HG03378 (cell line): ENCODE measurements at regions not wholly inside any gene's neighbourhood (a gene's known extent, or its start where the extent isn't known, plus 50 kb on each side); places are given as distances from the start of the nearest gene placed in this dataset.
"Not testable (repeated sequence)": the region's sequence is repeated elsewhere in the genome, so short reads cannot be mapped to it uniquely, and the experiment has no call there.

Source experiments
- ATAC-seq: cut with Tn5 transposase; IDR thresholded peaks from one replicate; pipeline ENCODE4 v1.9.1; 2021; ENCODE audit warnings: mild to moderate bottlenecking, moderate library complexity; ENCODE audit not compliant: unreplicated experiment

GRCh38 chr6:58342287-58342686, 1024.9 kb downstream of the PRIM2 start:
- not testable (repeated sequence) for ATAC-seq

GRCh38 chr6:58347534-58347933, 1030.1 kb downstream of the PRIM2 start:
- not testable (repeated sequence) for ATAC-seq

- not testable (repeated sequence) for ATAC-seq
Observed at GRCh38 chr6:58351619-58352018, 1034.2 kb downstream of the PRIM2 start.

- not testable (repeated sequence) for ATAC-seq
Observed at GRCh38 chr6:58358452-58358851, 1041.0 kb downstream of the PRIM2 start.

- not testable (repeated sequence) for ATAC-seq
Observed at GRCh38 chr6:58365856-58366255, 1048.4 kb downstream of the PRIM2 start.

- not testable (repeated sequence) for ATAC-seq
Observed at GRCh38 chr6:58406659-58407058, 1089.2 kb downstream of the PRIM2 start.

- ATAC-seq, result no peak
Observed at GRCh38 chr6:58419321-58419720, 1101.9 kb downstream of the PRIM2 start.
